IMR-90 (cell line): ENCODE measurements at regions not wholly inside any gene's neighbourhood (a gene's known extent, or its start where the extent isn't known, plus 50 kb on each side); places are given as distances from the start of the nearest gene placed in this dataset.

Experiments used
- ATAC-seq: fragments of 200-7000 bp; cut with Tn5 transposase; 2 replicates; pipeline ENCODE4 v1.9.1; 2020; ENCODE audit warnings: low read depth, mild to moderate bottlenecking, moderate library complexity
- BruUV-seq: library from RNA; stranded (reverse); fragments of 400-500 nt; replicated peaks from 2 replicates; lab custom pipeline; 2021; lab: Mats Ljungman, UMichigan
- CTCF ChIA-PET: fragments of 300-600 bp; formaldehyde crosslinking; extraction: SDS; loops from one replicate; lab custom pipeline; 2021; ENCODE audit warnings: antibody characterized with exemption; lab: Yijun Ruan, JAX
- POLR2A ChIA-PET: fragments of 300-600 bp; sonication (Branson Sonifier 250); formaldehyde crosslinking; loops from one replicate; lab custom pipeline; 2022; ENCODE audit warnings: antibody characterized with exemption; ENCODE audit not compliant: unreplicated experiment; lab: Charles Lee
- DNase-seq: peaks from one replicate; pipeline ENCODE4 v3.0.0; 2013
- H2AFZ ChIP-seq: replicated peaks from 2 replicates; pipeline ENCODE3; 2013; ENCODE audit warnings: low read length, mild to moderate bottlenecking; ENCODE audit not compliant: poor library complexity
- H2AK5ac ChIP-seq: 2 replicates; pipeline ENCODE4 v1.6.1; 2013; ENCODE audit warnings: low read depth, low read length, inconsistent platforms
- H2AK9ac ChIP-seq: replicated peaks from 2 replicates; pipeline ENCODE3; 2013; ENCODE audit warnings: mild to moderate bottlenecking, low read depth, low read length, moderate library complexity; ENCODE audit not compliant: poor library complexity
- H2BK120ac ChIP-seq: 2 replicates; pipeline ENCODE4 v1.6.1; 2013; ENCODE audit warnings: low read depth, low read length, inconsistent platforms
- H2BK15ac ChIP-seq: 3 replicates; pipeline ENCODE4 v1.6.1; 2013; ENCODE audit warnings: low read depth, low read length, inconsistent platforms
- H2BK20ac ChIP-seq: 2 replicates; pipeline ENCODE4 v1.6.1; 2013; ENCODE audit warnings: low read depth, mild to moderate bottlenecking, inconsistent platforms, low read length, moderate library complexity
- H2BK5ac ChIP-seq: 2 replicates; pipeline ENCODE4 v1.6.1; 2013; ENCODE audit warnings: mild to moderate bottlenecking, low read depth, low read length, inconsistent platforms; ENCODE audit not compliant: poor library complexity, severe bottlenecking
- H3K14ac ChIP-seq: replicated peaks from 2 replicates; pipeline ENCODE4 v1.6.1; 2013; ENCODE audit warnings: low read depth, low read length, inconsistent platforms
- H3K18ac ChIP-seq: 2 replicates; pipeline ENCODE4 v1.6.1; 2013; ENCODE audit warnings: low read depth, low read length, control low read depth
- H3K23ac ChIP-seq: 2 replicates; pipeline ENCODE4 v1.6.1; 2013; ENCODE audit warnings: low read depth, low read length, inconsistent platforms
- H3K27ac ChIP-seq: 2 replicates; pipeline ENCODE4 v1.5.1; 2013; ENCODE audit warnings: mild to moderate bottlenecking, control low read depth, low read length; ENCODE audit not compliant: insufficient read depth
- H3K27me3 ChIP-seq: 2 replicates; pipeline ENCODE4 v1.6.1; 2013; ENCODE audit warnings: low read length; ENCODE audit not compliant: control insufficient read depth, insufficient read depth
- H3K36me3 ChIP-seq: 2 replicates; pipeline ENCODE4 v1.6.1; 2013; ENCODE audit warnings: low read length, mixed read lengths; ENCODE audit not compliant: control insufficient read depth, insufficient read depth
- H3K4ac ChIP-seq: 2 replicates; pipeline ENCODE4 v1.6.1; 2013; ENCODE audit warnings: low read depth, low read length, inconsistent platforms
- H3K4me1 ChIP-seq: 2 replicates; pipeline ENCODE4 v1.6.1; 2013; ENCODE audit warnings: low read length, mixed read lengths; ENCODE audit not compliant: control insufficient read depth, insufficient read depth
- H3K4me2 ChIP-seq: 2 replicates; pipeline ENCODE4 v1.6.1; 2013; ENCODE audit warnings: low read depth, mild to moderate bottlenecking, control low read depth, low read length, moderate library complexity
- H3K4me3 ChIP-seq: 2 replicates; pipeline ENCODE4 v1.5.1; 2013; ENCODE audit warnings: low read depth, mild to moderate bottlenecking, control low read depth, low read length, moderate library complexity; ENCODE audit not compliant: insufficient read depth
- H3K56ac ChIP-seq: 2 replicates; pipeline ENCODE4 v1.6.1; 2013; ENCODE audit warnings: low read length, inconsistent platforms; ENCODE audit not compliant: insufficient read depth; ENCODE audit errors: extremely low read depth
- H3K79me1 ChIP-seq, 2 experiments: 2 replicates each; pipeline ENCODE4 v1.6.1; 2013; ENCODE audit warnings: low read length in 2 of 2, inconsistent platforms in 1 of 2, low read depth in 1 of 2
- H3K9ac ChIP-seq: 2 replicates; pipeline ENCODE4 v1.6.1; 2013; ENCODE audit warnings: low read depth, low read length, control low read depth
- H3K9me1 ChIP-seq: 2 replicates; pipeline ENCODE4 v1.6.1; 2013; ENCODE audit warnings: low read length, inconsistent platforms; ENCODE audit not compliant: insufficient read depth
- H3K9me3 ChIP-seq: 2 replicates; pipeline ENCODE4 v1.6.1; 2013; ENCODE audit warnings: low read length; ENCODE audit not compliant: control insufficient read depth, insufficient read depth
- H4K20me1 ChIP-seq: 2 replicates; pipeline ENCODE4 v1.6.1; 2013; ENCODE audit warnings: low read length, inconsistent platforms; ENCODE audit not compliant: insufficient read depth
- H4K5ac ChIP-seq: 2 replicates; pipeline ENCODE4 v1.6.1; 2013; ENCODE audit warnings: mild to moderate bottlenecking, low read depth, low read length, control low read depth
- H4K8ac ChIP-seq, 2 experiments: 2 replicates each; pipeline ENCODE4 v1.6.1; 2013; ENCODE audit warnings: low read depth in 2 of 2, low read length in 2 of 2, control low read depth in 1 of 2, inconsistent platforms in 1 of 2
- H4K91ac ChIP-seq: 2 replicates; pipeline ENCODE4 v1.6.1; 2013; ENCODE audit warnings: low read depth, low read length, inconsistent platforms; ENCODE audit not compliant: insufficient read depth
- BHLHE40 ChIP-seq: fragments of 150-350 bp; IDR thresholded peaks from 2 replicates; pipeline ENCODE4 v1.6.1; 2016; ENCODE audit warnings: mild to moderate bottlenecking, low read depth, low read length
- CEBPB ChIP-seq: IDR thresholded peaks from 2 replicates; pipeline ENCODE4 v1.6.1; 2012; ENCODE audit warnings: low read depth, low read length, improper control_type of control experiment
- CHD1 ChIP-seq: IDR thresholded peaks from 2 replicates; pipeline ENCODE4 v1.6.1; 2012; ENCODE audit warnings: low read depth, low read length, improper control_type of control experiment
- CTCF ChIP-seq: conservative IDR thresholded peaks from 2 replicates; pipeline ENCODE4 v1.5.1; 2012; ENCODE audit warnings: mild to moderate bottlenecking, low read depth, low read length, improper control_type of control experiment
- FOS ChIP-seq: fragments of 150-350 bp; IDR thresholded peaks from 2 replicates; pipeline ENCODE4 v1.6.1; 2016; ENCODE audit warnings: low read depth, low read length
- MAFK ChIP-seq: IDR thresholded peaks from 2 replicates; pipeline ENCODE4 v1.6.1; 2012; ENCODE audit warnings: low read depth, low read length, improper control_type of control experiment
- MAZ ChIP-seq: IDR thresholded peaks from 2 replicates; pipeline ENCODE4 v1.6.1; 2012; ENCODE audit warnings: low read depth, mild to moderate bottlenecking, low read length, improper control_type of control experiment, moderate library complexity, borderline replicate concordance
- MXI1 ChIP-seq: IDR thresholded peaks from 2 replicates; pipeline ENCODE4 v1.6.1; 2012; ENCODE audit warnings: low read depth, mild to moderate bottlenecking, low read length, moderate library complexity, borderline replicate concordance
- NFE2L2 ChIP-seq: fragments of 150-350 bp; IDR thresholded peaks from 2 replicates; pipeline ENCODE4 v1.6.1; 2016; ENCODE audit warnings: low read depth, mild to moderate bottlenecking, low read length
- POLR2A ChIP-seq: IDR thresholded peaks from 2 replicates; pipeline ENCODE4 v1.6.1; 2012; ENCODE audit warnings: mild to moderate bottlenecking, low read depth, low read length
- RAD21 ChIP-seq: IDR thresholded peaks from 2 replicates; pipeline ENCODE4 v1.6.1; 2012; ENCODE audit warnings: low read length, improper control_type of control experiment
- RCOR1 ChIP-seq: IDR thresholded peaks from 2 replicates; pipeline ENCODE4 v1.6.1; 2012; ENCODE audit warnings: mild to moderate bottlenecking, low read length, improper control_type of control experiment; ENCODE audit not compliant: insufficient replicate concordance
- RFX5 ChIP-seq: IDR thresholded peaks from 2 replicates; pipeline ENCODE4 v1.8.0; 2012; ENCODE audit warnings: low read depth, mild to moderate bottlenecking, low read length, moderate library complexity
- SMC3 ChIP-seq: fragments of 150-350 bp; IDR thresholded peaks from 2 replicates; pipeline ENCODE4 v1.6.1; 2016; ENCODE audit warnings: low read depth, mild to moderate bottlenecking, antibody characterized with exemption, low read length, moderate library complexity
- USF2 ChIP-seq: fragments of 150-350 bp; IDR thresholded peaks from 2 replicates; pipeline ENCODE4 v1.6.1; 2017; ENCODE audit warnings: mild to moderate bottlenecking, antibody characterized with exemption, low read length, low read depth
- WGBS, 2 experiments: methylation state at CpG; one replicate each; pipeline versions ENCODE4 v1.1.5 to v1.1.7; 2013; ENCODE audit warnings: missing lambda C conversion rate in 2 of 2; ENCODE audit not compliant: insufficient read length in 1 of 2; ENCODE audit errors: extremely low coverage in 2 of 2; 5-methylcytosine and 5-hydroxymethylcytosine counted together
- dilution Hi-C: fragments of 300-500 bp; cut with HindIII; formaldehyde crosslinking; loops from one replicate; pipeline ENCODE4 v1.14.3; 2018; ENCODE audit warnings: low sequenced_read_pairs; ENCODE audit not compliant: unreplicated experiment
- in situ Hi-C: fragments of 300-500 bp; cut with MboI; formaldehyde crosslinking; loops from 3 replicates; pipeline ENCODE4 v1.14.3; 2019; ENCODE audit warnings: low sequenced_read_pairs, inconsistent platforms, mixed read lengths
- intact Hi-C: fragments of 100-400 bp; cut with micrococcal nuclease; formaldehyde crosslinking; loops from 2 replicates; pipeline ENCODE4 v1.10.0; 2022
- TF ChIP-seq, protein P1 (sequence below): fragments of 150-350 bp; IDR thresholded peaks from 2 replicates; pipeline ENCODE4 v1.6.1; 2016; ENCODE audit warnings: low read depth, mild to moderate bottlenecking, low read length, moderate library complexity, borderline replicate concordance

- BruUV-seq: no TSS peak
- no CpG with 5 or more reads among the region's 2 CpGs for WGBS, 2 experiments
- no peak overlapping the region for H3K23ac ChIP-seq
- no peak overlapping the region for H4K91ac ChIP-seq
- H3K36me3 ChIP-seq: no peaks in the 10 kb centered on the region
- H3K4me2 ChIP-seq: no peak overlapping the region
- no peaks in the 10 kb centered on the region for H4K20me1 ChIP-seq
- DNase-seq (no peak), ATAC-seq (no peak)
- in situ Hi-C loops (no loop called here), intact Hi-C loops (no loop called here), dilution Hi-C loops (no loop called here)
- POLR2A ChIA-PET: no interaction called here
- H2BK20ac ChIP-seq: no peak overlapping the region
- no peak overlapping the region for H3K4ac ChIP-seq
- H2AK9ac ChIP-seq: no peak overlapping the region
- no peaks in the 10 kb centered on the region for H3K79me1 ChIP-seq
- H3K9me1 ChIP-seq: no peaks in the 10 kb centered on the region
- no peak overlapping the region for H4K5ac ChIP-seq
- H3K18ac ChIP-seq: no peak overlapping the region
- no peak overlapping the region for H4K8ac ChIP-seq
- H3K9ac ChIP-seq: no peak overlapping the region
- CTCF ChIA-PET: no interaction called here
- no peaks in the 10 kb centered on the region for H3K9me3 ChIP-seq
- H2BK120ac ChIP-seq: no peak overlapping the region
- H3K4me3 ChIP-seq: no peak overlapping the region
- no peak overlapping the region for H2BK15ac ChIP-seq
- no peak overlapping the region for H2AFZ ChIP-seq
- no peak overlapping the region for H2AK5ac ChIP-seq
- H3K56ac ChIP-seq: no peak overlapping the region
- no peak for TF ChIP-seq MAFK
- TF ChIP-seq MAZ: no peak
- TF ChIP-seq NFE2L2: no peak
- no peak for TF ChIP-seq RAD21
- TF ChIP-seq MXI1: no peak
- no peak for TF ChIP-seq RFX5
- TF ChIP-seq CTCF: no peak
- no peak for TF ChIP-seq RCOR1
- no peak for TF ChIP-seq CHD1
- TF ChIP-seq POLR2A: no peak
- TF ChIP-seq CEBPB: no peak
- no peak for TF ChIP-seq FOS
- TF ChIP-seq BHLHE40: no peak
- TF ChIP-seq USF2: no peak
- TF ChIP-seq SMC3: no peak
- TF ChIP-seq, protein P1, sequence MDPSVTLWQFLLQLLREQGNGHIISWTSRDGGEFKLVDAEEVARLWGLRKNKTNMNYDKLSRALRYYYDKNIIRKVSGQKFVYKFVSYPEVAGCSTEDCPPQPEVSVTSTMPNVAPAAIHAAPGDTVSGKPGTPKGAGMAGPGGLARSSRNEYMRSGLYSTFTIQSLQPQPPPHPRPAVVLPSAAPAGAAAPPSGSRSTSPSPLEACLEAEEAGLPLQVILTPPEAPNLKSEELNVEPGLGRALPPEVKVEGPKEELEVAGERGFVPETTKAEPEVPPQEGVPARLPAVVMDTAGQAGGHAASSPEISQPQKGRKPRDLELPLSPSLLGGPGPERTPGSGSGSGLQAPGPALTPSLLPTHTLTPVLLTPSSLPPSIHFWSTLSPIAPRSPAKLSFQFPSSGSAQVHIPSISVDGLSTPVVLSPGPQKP: no peak
- no peaks in the 10 kb centered on the region for H3K27me3 ChIP-seq
- no peaks in the 10 kb centered on the region for H3K4me1 ChIP-seq
- H3K27ac ChIP-seq: no peak overlapping the region
- H3K14ac ChIP-seq: no peak overlapping the region
- H2BK5ac ChIP-seq: no peak overlapping the region
Measured at GRCh38 chr11:87909178-87909577, 266.1 kb downstream of the RAB38 start.
